Spleen (tissue), 7 donors: ENCODE measurements at regions not wholly inside any gene's neighbourhood (a gene's known extent, or its start where the extent isn't known, plus 50 kb on each side); places are given as distances from the start of the nearest gene placed in this dataset.
"Not testable (repeated sequence)": the region's sequence is repeated elsewhere in the genome, so short reads cannot be mapped to it uniquely, and the experiment has no call there.

ENCODE experiments used
- CTCF ChIP-seq, 11 experiments: fragments of 200-600 bp in 7 of 11; fragments of 450-650 bp in 4 of 11; sonication (generic) in 4 of 11; IDR thresholded peaks in 8 of 11; conservative IDR thresholded peaks in 3 of 11; 1 replicate in 7 of 11; 2 replicates in 4 of 11; pipeline versions ENCODE4 v1.4.0 to v1.8.0; 2016 to 2021; ENCODE audit warnings: antibody characterized with exemption in 11 of 11, inconsistent platforms in 4 of 11, mild to moderate bottlenecking in 1 of 11
- POLR2AphosphoS5 ChIP-seq, 3 donors: sonication (generic); formaldehyde crosslinking; IDR thresholded peaks; one replicate each; pipeline ENCODE4 v1.5.1; 2017; ENCODE audit warnings: antibody characterized with exemption in 3 of 3
- donor health status: DM: no; HTN: no; CAD: no; lungs with moderate emphysema.
- donor health status: DM: no; HTN: no; CAD: no.
- donor health status: DM: no; HTN: no; CAD: no.

GRCh38 chr10:61037261-61037830 lies 93.4 kb upstream of the RHOBTB1 start:
- not testable (repeated sequence) for TF ChIP-seq CTCF (IDR thresholded peaks at IDR 0.05 in 8 of 11, conservative IDR thresholded peaks at IDR 0.05 in 3 of 11); POLR2AphosphoS5 (IDR thresholded peaks at IDR 0.05)
